ENCODE measurements at regions not wholly inside any gene's neighbourhood (a gene's known extent, or its start where the extent isn't known, plus 50 kb on each side); places are given as distances from the start of the nearest gene placed in this dataset.

- TF ChIP-seq CTCF (IDR thresholded peaks at IDR 0.05) (no peak), POLR2AphosphoS5 (IDR thresholded peaks at IDR 0.05; ENCODE audit: low read depth, low read length) (no peak), SIN3A (IDR thresholded peaks at IDR 0.05; ENCODE audit: borderline replicate concordance, insufficient read depth, low read depth, low read length) (no peak)
Measured at GRCh38 chr11:112885744-112886433, 75.3 kb upstream of the NCAM1 start.
